ENCODE measurements at regions not wholly inside any gene's neighbourhood (a gene's known extent, or its start where the extent isn't known, plus 50 kb on each side); places are given as distances from the start of the nearest gene placed in this dataset.

- Histone ChIP-seq H3K9me3 (ENCODE audit: control insufficient read depth in 1 of 2, low read length in 2 of 2) (peaks cover 0 to 2% of the 10 kb centered on the region in 2 donors), H3K9ac (ENCODE audit: low read depth in 1 of 2, low read length in 2 of 2) (no peak overlapping the region), H3K4me3 (ENCODE audit: low read depth in 1 of 2, low read length in 2 of 2) (no peak overlapping the region), H3K27me3 (ENCODE audit: control insufficient read depth in 1 of 2, insufficient read depth in 2 of 2, low read length in 2 of 2) (no peaks in the 10 kb centered on the region), H3K36me3 (ENCODE audit: control insufficient read depth in 1 of 2, insufficient read depth in 2 of 2, low read length in 2 of 2) (no peaks in the 10 kb centered on the region), H3K27ac (ENCODE audit: low read depth, low read length) (no peak overlapping the region), H3K4me1 (ENCODE audit: control insufficient read depth in 1 of 2, insufficient read depth in 2 of 2, low read length in 2 of 2) (no peaks in the 10 kb centered on the region)
Observed at GRCh38 chr6:3561725-3562124, 104.9 kb upstream of the SLC22A23 start.

GRCh38 chr6:3560211-3560610, 103.4 kb upstream of the SLC22A23 start:
- Histone ChIP-seq H3K9me3 (ENCODE audit: control insufficient read depth in 1 of 2, low read length in 2 of 2) (peaks cover 0 to 2% of the 10 kb centered on the region in 2 donors), H3K27me3 (ENCODE audit: control insufficient read depth in 1 of 2, insufficient read depth in 2 of 2, low read length in 2 of 2) (no peaks in the 10 kb centered on the region), H3K9ac (ENCODE audit: low read depth in 1 of 2, low read length in 2 of 2) (no peak overlapping the region), H3K4me3 (ENCODE audit: low read depth in 1 of 2, low read length in 2 of 2) (no peak overlapping the region), H3K36me3 (ENCODE audit: control insufficient read depth in 1 of 2, insufficient read depth in 2 of 2, low read length in 2 of 2) (no peaks in the 10 kb centered on the region), H3K27ac (ENCODE audit: low read depth, low read length) (no peak overlapping the region), H3K4me1 (ENCODE audit: control insufficient read depth in 1 of 2, insufficient read depth in 2 of 2, low read length in 2 of 2) (no peaks in the 10 kb centered on the region)

- H3K9ac ChIP-seq (ENCODE audit: low read depth in 1 of 2, low read length in 2 of 2) = no peak overlapping the region
- H3K9me3 ChIP-seq (ENCODE audit: control insufficient read depth in 1 of 2, low read length in 2 of 2) = no peaks in the 10 kb centered on the region
- no peak overlapping the region for H3K4me3 ChIP-seq (ENCODE audit: low read depth in 1 of 2, low read length in 2 of 2)
- H3K4me1 ChIP-seq (ENCODE audit: control insufficient read depth in 1 of 2, insufficient read depth in 2 of 2, low read length in 2 of 2) = no peaks in the 10 kb centered on the region
- no peaks in the 10 kb centered on the region for H3K36me3 ChIP-seq (ENCODE audit: control insufficient read depth in 1 of 2, insufficient read depth in 2 of 2, low read length in 2 of 2)
- no peaks in the 10 kb centered on the region for H3K27me3 ChIP-seq (ENCODE audit: control insufficient read depth in 1 of 2, insufficient read depth in 2 of 2, low read length in 2 of 2)
- H3K27ac ChIP-seq (ENCODE audit: low read depth, low read length) = no peak overlapping the region
Observed at GRCh38 chr6:3559561-3559960, 102.7 kb upstream of the SLC22A23 start.

GRCh38 chr6:3557336-3557735, 100.5 kb upstream of the SLC22A23 start:
- no peaks in the 10 kb centered on the region for H3K36me3 ChIP-seq (ENCODE audit: control insufficient read depth in 1 of 2, insufficient read depth in 2 of 2, low read length in 2 of 2)
- no peaks in the 10 kb centered on the region for H3K9me3 ChIP-seq (ENCODE audit: control insufficient read depth in 1 of 2, low read length in 2 of 2)
- H3K9ac ChIP-seq (ENCODE audit: low read depth in 1 of 2, low read length in 2 of 2) = no peak overlapping the region
- H3K27me3 ChIP-seq (ENCODE audit: control insufficient read depth in 1 of 2, insufficient read depth in 2 of 2, low read length in 2 of 2) = no peaks in the 10 kb centered on the region
- H3K27ac ChIP-seq (ENCODE audit: low read depth, low read length) = no peak overlapping the region
- no peaks in the 10 kb centered on the region for H3K4me1 ChIP-seq (ENCODE audit: control insufficient read depth in 1 of 2, insufficient read depth in 2 of 2, low read length in 2 of 2)
- no peak overlapping the region for H3K4me3 ChIP-seq (ENCODE audit: low read depth in 1 of 2, low read length in 2 of 2)

- peaks cover 15% of the 10 kb centered on the region in 2 donors for H3K4me1 ChIP-seq (ENCODE audit: control insufficient read depth in 1 of 2, insufficient read depth in 2 of 2, low read length in 2 of 2)
- H3K9ac ChIP-seq (ENCODE audit: low read depth in 1 of 2, low read length in 2 of 2) = no peak overlapping the region
- H3K36me3 ChIP-seq (ENCODE audit: control insufficient read depth in 1 of 2, insufficient read depth in 2 of 2, low read length in 2 of 2) = no peaks in the 10 kb centered on the region
- H3K27ac ChIP-seq (ENCODE audit: low read depth, low read length) = no peak overlapping the region
- H3K27me3 ChIP-seq (ENCODE audit: control insufficient read depth in 1 of 2, insufficient read depth in 2 of 2, low read length in 2 of 2) = no peaks in the 10 kb centered on the region
- no peaks in the 10 kb centered on the region for H3K9me3 ChIP-seq (ENCODE audit: control insufficient read depth in 1 of 2, low read length in 2 of 2)
- no peak overlapping the region for H3K4me3 ChIP-seq (ENCODE audit: low read depth in 1 of 2, low read length in 2 of 2)
Observed at GRCh38 chr6:3553254-3553653, 96.4 kb upstream of the SLC22A23 start.

- no peaks in the 10 kb centered on the region for H3K9me3 ChIP-seq (ENCODE audit: control insufficient read depth in 1 of 2, low read length in 2 of 2)
- H3K9ac ChIP-seq (ENCODE audit: low read depth in 1 of 2, low read length in 2 of 2) = no peak overlapping the region
- peaks cover 20 to 23% of the 10 kb centered on the region in 2 donors for H3K4me1 ChIP-seq (ENCODE audit: control insufficient read depth in 1 of 2, insufficient read depth in 2 of 2, low read length in 2 of 2)
- no peaks in the 10 kb centered on the region for H3K27me3 ChIP-seq (ENCODE audit: control insufficient read depth in 1 of 2, insufficient read depth in 2 of 2, low read length in 2 of 2)
- no peak overlapping the region for H3K4me3 ChIP-seq (ENCODE audit: low read depth in 1 of 2, low read length in 2 of 2)
- H3K27ac ChIP-seq (ENCODE audit: low read depth, low read length) = no peak overlapping the region
- no peaks in the 10 kb centered on the region for H3K36me3 ChIP-seq (ENCODE audit: control insufficient read depth in 1 of 2, insufficient read depth in 2 of 2, low read length in 2 of 2)
Observed at GRCh38 chr6:3551716-3552511, 95.1 kb upstream of the SLC22A23 start.

GRCh38 chr6:3549314-3549940, 92.6 kb upstream of the SLC22A23 start:
- H3K27ac ChIP-seq (ENCODE audit: low read depth, low read length) = peak overlapping the region; percentile 47

GRCh38 chr6:3546121-3546520, 89.3 kb upstream of the SLC22A23 start:
- Histone ChIP-seq H3K9me3 (ENCODE audit: control insufficient read depth in 1 of 2, low read length in 2 of 2) (no peaks in the 10 kb centered on the region), H3K36me3 (ENCODE audit: control insufficient read depth in 1 of 2, insufficient read depth in 2 of 2, low read length in 2 of 2) (no peaks in the 10 kb centered on the region), H3K4me3 (ENCODE audit: low read depth in 1 of 2, low read length in 2 of 2) (peak overlapping the region in 1 of 2 donors; percentile 50), H3K4me1 (ENCODE audit: control insufficient read depth in 1 of 2, insufficient read depth in 2 of 2, low read length in 2 of 2) (peaks cover 52 to 53% of the 10 kb centered on the region in 2 donors), H3K27me3 (ENCODE audit: control insufficient read depth in 1 of 2, insufficient read depth in 2 of 2, low read length in 2 of 2) (no peaks in the 10 kb centered on the region), H3K9ac (ENCODE audit: low read depth in 1 of 2, low read length in 2 of 2) (peak overlapping the region in 1 of 2 donors; percentile 12), H3K27ac (ENCODE audit: low read depth, low read length) (peak overlapping the region; percentile 53)

More at GRCh38 chr6:3549314-3549940, 92.6 kb upstream of the SLC22A23 start:
- Histone ChIP-seq H3K27me3 (ENCODE audit: control insufficient read depth in 1 of 2, insufficient read depth in 2 of 2, low read length in 2 of 2) (no peaks in the 10 kb centered on the region), H3K4me3 (ENCODE audit: low read depth in 1 of 2, low read length in 2 of 2) (peak overlapping the region; percentile 7 to 9), H3K36me3 (ENCODE audit: control insufficient read depth in 1 of 2, insufficient read depth in 2 of 2, low read length in 2 of 2) (no peaks in the 10 kb centered on the region), H3K9ac (ENCODE audit: low read depth in 1 of 2, low read length in 2 of 2) (peak overlapping the region; percentile 3 to 15), H3K4me1 (ENCODE audit: control insufficient read depth in 1 of 2, insufficient read depth in 2 of 2, low read length in 2 of 2) (peaks cover 34 to 35% of the 10 kb centered on the region in 2 donors), H3K9me3 (ENCODE audit: control insufficient read depth in 1 of 2, low read length in 2 of 2) (no peaks in the 10 kb centered on the region)

GRCh38 chr6:3545156-3545555, 88.3 kb upstream of the SLC22A23 start:
- no peak overlapping the region for H3K27ac ChIP-seq (ENCODE audit: low read depth, low read length)
- no peaks in the 10 kb centered on the region for H3K36me3 ChIP-seq (ENCODE audit: control insufficient read depth in 1 of 2, insufficient read depth in 2 of 2, low read length in 2 of 2)
- peak overlapping the region; percentile 12 to 21 for H3K9ac ChIP-seq (ENCODE audit: low read depth in 1 of 2, low read length in 2 of 2)
- no peak overlapping the region for H3K4me3 ChIP-seq (ENCODE audit: low read depth in 1 of 2, low read length in 2 of 2)
- H3K27me3 ChIP-seq (ENCODE audit: control insufficient read depth in 1 of 2, insufficient read depth in 2 of 2, low read length in 2 of 2) = no peaks in the 10 kb centered on the region
- H3K9me3 ChIP-seq (ENCODE audit: control insufficient read depth in 1 of 2, low read length in 2 of 2) = no peaks in the 10 kb centered on the region
- peaks cover 57 to 61% of the 10 kb centered on the region in 2 donors for H3K4me1 ChIP-seq (ENCODE audit: control insufficient read depth in 1 of 2, insufficient read depth in 2 of 2, low read length in 2 of 2)

- Histone ChIP-seq H3K36me3 (ENCODE audit: control insufficient read depth in 1 of 2, insufficient read depth in 2 of 2, low read length in 2 of 2) (no peaks in the 10 kb centered on the region), H3K9ac (ENCODE audit: low read depth in 1 of 2, low read length in 2 of 2) (no peak overlapping the region), H3K4me3 (ENCODE audit: low read depth in 1 of 2, low read length in 2 of 2) (no peak overlapping the region), H3K4me1 (ENCODE audit: control insufficient read depth in 1 of 2, insufficient read depth in 2 of 2, low read length in 2 of 2) (peaks cover 63 to 68% of the 10 kb centered on the region in 2 donors), H3K9me3 (ENCODE audit: control insufficient read depth in 1 of 2, low read length in 2 of 2) (no peaks in the 10 kb centered on the region), H3K27ac (ENCODE audit: low read depth, low read length) (no peak overlapping the region), H3K27me3 (ENCODE audit: control insufficient read depth in 1 of 2, insufficient read depth in 2 of 2, low read length in 2 of 2) (no peaks in the 10 kb centered on the region)
Observed at GRCh38 chr6:3542032-3542640, 85.3 kb upstream of the SLC22A23 start.
